ENCODE measurements at regions not wholly inside any gene's neighbourhood (a gene's known extent, or its start where the extent isn't known, plus 50 kb on each side); places are given as distances from the start of the nearest gene placed in this dataset.

GRCh38 chr1:218953386-218953785 is 220.3 kb upstream of the LYPLAL1 start:
- DNase-seq: no peak

- DNase-seq: no peak
Observed at GRCh38 chr1:218957971-218958370, 215.7 kb upstream of the LYPLAL1 start.

DNA sequence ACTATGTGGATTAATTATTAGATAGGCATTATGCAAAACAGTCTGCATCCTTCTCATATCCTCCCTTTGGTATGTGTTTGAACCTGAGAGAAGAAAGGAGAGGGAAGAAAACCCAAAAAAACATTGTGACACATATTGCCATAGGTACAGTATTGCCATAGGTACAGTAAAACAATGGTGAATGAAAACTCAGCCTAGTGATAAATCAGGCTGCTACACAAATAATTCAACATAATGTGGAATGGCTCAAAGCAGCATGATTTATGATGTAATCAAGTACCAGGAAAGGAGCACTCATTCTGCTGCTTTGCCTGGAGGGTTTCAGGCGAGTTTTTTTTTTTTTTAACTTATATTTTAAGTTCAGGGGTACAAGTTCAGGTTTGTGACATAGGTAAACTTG is 213.9 kb upstream of the LYPLAL1 start:
- DNase-seq: no peak

- DNase-seq: no peak
Observed at GRCh38 chr1:218964471-218965185, 209.1 kb upstream of the LYPLAL1 start.

DNA sequence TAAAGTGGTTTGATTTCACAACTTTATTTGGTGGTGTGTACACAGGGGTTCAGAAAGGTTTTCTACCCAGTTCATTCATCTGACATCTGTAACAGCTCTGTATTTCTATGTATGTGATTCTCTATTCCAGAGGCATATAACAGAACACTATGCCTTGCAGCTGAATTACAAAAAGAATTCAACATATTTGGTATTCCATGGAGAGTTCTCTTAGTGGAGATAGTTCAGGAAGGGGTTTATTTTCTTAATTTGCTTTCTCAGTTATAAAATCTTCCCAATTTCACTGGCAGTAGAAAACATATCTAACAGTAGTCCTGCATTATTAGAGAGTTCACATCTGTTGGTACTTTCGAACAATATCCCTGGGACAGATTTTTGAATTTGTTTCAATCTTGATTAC is 207.9 kb upstream of the LYPLAL1 start:
- DNase-seq: no peak

GRCh38 chr1:218967254-218967653 is 206.4 kb upstream of the LYPLAL1 start:
- DNase-seq: no peak

DNA sequence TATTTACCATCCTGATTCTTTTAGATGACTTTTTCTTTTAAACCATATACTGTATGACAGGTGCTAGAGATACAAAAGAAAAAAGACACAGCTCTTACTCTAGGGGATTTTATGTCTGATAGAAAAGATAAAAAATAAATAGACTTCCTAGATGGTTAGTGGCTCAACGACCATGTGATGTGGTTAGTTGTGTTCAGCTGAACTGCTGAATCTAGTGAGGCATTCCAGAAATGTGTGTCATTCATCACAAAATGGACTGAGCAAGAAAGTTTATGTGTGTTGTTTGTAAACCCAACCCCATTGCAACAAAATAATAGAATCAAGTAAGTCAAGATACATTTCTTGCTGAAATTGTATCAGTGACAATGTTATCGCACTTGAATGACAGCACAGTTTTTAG is 205.8 kb upstream of the LYPLAL1 start:
- no peak for DNase-seq

- DNase-seq: no peak
Observed at GRCh38 chr1:218969006-218969405, 204.7 kb upstream of the LYPLAL1 start.

DNA sequence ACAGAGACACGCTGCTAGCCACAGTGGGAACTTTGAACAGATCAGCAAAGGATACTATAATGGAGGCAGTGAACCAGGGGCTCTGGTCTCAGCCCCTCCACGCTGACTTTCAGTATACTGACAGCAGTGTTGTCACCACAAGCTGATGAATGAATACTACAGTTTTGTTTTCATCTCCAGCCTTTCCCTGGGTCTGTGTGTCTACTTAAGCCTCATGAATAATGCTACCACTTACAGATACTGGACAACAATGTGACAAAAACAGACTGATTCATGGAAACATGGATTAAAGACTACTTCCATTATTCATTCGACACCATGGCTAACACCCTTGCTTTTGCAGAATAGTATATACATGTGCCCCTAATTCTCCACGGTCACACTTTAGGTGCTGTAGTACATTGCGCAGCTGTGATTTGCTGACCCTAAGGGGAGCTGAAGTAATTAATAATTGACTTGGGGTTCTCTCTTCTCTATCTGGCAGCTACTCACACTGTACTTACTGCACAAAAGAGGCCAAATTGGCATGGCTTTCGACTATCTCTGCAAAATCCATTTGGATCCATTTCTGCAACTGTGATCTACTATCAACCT is 203.2 kb upstream of the LYPLAL1 start:
- no peak for DNase-seq

DNA sequence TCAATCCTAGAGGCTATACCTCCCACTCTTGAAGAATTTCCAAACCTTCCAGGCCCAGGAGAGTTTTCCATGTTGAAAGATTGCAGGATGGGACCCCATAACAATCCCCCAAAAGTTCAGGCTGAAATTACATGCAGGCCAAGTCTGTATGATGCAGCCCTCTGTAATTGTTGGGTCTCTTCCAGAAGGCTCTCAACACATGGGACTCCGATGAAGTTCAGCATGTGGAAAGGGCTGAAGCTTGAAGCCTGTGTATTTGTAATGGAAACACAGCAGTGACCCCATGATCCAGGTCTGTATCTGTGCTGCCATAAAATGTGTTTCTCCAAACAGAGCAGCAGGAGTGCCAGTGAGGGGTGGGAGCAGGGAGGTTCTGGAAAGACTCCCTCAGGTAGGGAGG is 202.5 kb upstream of the LYPLAL1 start:
- DNase-seq: no peak

DNA sequence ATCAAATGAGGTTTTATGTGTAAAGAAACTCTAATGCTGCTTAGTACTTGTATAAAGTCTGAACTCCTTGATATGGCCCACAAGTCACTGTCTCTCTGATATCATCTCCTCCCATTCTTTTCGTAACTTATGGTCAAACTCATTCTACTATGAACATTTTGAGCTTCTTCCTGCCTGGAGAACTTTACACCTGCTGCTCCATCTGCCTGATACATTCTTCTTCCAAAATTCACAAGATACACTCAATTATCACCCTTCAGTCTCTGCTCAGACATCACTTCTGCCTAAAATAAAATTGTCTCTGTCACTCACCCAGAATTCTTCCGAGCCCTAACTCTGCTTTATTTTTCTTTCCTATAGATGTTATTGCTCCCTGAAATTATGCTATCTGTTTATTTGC is 192.8 kb upstream of the LYPLAL1 start:
- no peak for DNase-seq

DNA sequence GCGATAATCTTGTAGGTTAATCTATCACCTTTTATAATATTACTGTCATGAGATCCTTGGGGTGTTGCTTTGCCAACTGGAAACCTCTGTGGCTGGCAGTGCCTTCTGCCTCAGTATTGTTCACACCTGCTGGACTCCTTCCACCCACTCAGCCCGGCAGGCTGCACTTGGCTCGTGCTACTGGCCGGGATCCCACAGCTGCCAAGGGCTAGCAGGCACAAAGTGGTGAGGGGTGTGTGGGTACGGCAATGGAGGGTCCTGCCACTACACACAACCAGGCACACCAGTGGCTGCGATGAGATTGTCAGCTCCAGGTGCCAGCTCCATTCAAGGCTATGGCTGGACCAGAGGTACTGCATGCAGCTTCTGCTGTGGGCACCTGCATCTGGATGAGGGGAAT is 191.2 kb upstream of the LYPLAL1 start:
- no peak for DNase-seq

- DNase-seq: no peak
Observed at GRCh38 chr1:218983433-218983832, 190.2 kb upstream of the LYPLAL1 start.

DNA sequence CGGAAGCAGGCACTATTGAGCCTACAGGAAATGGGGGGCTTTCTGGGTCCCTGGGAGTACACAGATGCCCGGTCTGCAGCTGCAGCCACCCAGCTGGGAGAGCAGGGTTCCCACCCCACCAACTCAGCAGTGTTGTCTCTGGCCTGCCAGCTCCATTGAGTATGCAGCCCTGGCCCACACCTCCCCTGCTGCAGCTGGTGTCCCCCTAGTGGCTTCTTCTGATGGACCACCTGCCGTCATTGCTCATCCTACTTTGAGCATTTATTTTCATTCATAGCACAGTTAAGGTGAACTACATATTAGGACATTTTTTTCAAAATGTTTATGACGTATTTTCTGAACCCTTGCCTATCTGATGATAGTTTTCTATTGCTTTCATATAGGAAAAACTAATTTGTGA is 189.8 kb upstream of the LYPLAL1 start:
- DNase-seq: no peak

- DNase-seq: no peak
Observed at GRCh38 chr1:218985424-218985984, 188.2 kb upstream of the LYPLAL1 start.

DNA sequence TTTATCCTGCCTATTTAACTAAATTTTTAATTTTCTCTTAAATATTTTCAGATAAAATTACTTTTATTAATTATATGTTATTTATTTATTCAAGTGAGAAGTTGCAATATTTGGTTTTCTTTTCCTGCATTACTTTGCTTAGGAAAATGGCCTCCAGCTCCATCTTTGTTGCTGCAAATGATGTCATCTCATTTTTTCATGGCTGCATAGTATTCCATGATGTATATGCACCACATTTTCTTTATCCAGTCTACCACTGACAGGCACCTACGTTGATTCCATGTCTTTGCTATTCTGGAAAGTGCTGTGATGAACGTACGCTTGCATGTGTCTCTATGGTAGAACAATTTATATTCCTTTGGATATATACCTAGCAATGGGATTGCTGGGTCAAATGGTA is 186.9 kb upstream of the LYPLAL1 start:
- no peak for DNase-seq

GRCh38 chr1:218990019-218990418 is 183.7 kb upstream of the LYPLAL1 start:
- no peak for DNase-seq

DNA sequence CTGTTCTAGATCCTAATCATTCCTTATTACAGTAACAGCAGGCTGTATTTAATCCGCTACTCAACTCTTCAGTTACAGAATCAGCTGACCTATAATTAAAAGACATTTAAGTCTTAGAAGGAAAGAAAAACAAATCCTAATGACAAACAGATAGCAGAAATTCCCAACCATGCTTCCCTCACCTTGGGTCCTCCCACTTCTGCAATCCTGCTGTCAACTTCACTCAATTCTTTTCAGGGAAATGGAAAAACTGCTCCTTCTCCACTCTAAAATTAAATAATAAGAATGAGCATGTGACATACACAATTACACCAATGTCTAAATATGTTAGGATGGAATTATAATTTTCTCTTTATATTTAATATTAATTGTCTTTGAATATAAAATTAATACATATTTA is 182.6 kb upstream of the LYPLAL1 start:
- DNase-seq: no peak

- no peak for DNase-seq
Observed at GRCh38 chr1:218994615-218995014, 179.1 kb upstream of the LYPLAL1 start.

GRCh38 chr1:218995091-218995665 is 178.5 kb upstream of the LYPLAL1 start:
- DNase-seq: no peak

DNA sequence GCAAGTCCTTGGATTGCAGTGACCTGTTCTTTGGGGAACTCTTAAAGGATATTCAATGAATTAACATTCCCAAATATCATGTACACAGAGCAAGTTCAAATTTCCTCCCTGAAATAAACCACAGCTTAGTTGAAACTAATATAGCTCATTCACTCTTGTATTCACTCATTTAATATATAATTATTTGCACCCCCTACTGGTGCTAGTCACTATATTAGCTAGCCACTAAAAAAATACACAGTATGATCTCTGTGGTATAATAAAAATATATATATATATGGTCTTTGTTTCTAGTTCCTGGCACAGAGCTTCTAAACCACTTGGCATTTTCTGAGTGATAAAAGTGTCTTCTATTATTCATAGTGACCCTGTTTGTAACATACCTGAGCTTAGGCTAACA is 177.3 kb upstream of the LYPLAL1 start:
- DNase-seq: no peak

- no peak for DNase-seq
Observed at GRCh38 chr1:219000005-219000404, 173.7 kb upstream of the LYPLAL1 start.

DNA sequence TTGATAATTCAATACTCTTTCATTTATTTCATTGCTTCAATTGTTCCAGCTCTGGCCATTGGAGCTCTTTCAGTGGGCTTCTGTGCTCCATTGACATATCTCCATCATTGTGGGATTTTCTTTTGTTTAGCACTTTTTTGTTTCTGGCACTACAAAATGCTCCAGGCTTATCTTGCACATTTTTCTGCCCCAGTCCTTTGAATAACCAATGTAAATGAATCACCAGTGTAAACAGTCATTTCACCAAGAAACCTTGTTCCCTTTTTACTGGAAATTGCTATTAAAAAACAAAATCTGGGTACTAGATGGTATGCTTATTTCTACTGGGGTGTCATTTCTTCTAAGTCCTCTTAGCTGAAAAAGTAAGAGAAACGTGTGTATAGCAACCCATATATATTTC is 173.0 kb upstream of the LYPLAL1 start:
- no peak for DNase-seq

GRCh38 chr1:219010720-219011119 is 163.0 kb upstream of the LYPLAL1 start:
- DNase-seq: no peak

Data from activated CD8-positive, alpha-beta memory T cell treated with anti-CD3 and anti-CD28 coated beads, Interleukin-2, amount 50 U/mL, for 48 hours (primary cell).